ENCODE measurements at regions not wholly inside any gene's neighbourhood (a gene's known extent, or its start where the extent isn't known, plus 50 kb on each side); places are given as distances from the start of the nearest gene placed in this dataset.

DNA sequence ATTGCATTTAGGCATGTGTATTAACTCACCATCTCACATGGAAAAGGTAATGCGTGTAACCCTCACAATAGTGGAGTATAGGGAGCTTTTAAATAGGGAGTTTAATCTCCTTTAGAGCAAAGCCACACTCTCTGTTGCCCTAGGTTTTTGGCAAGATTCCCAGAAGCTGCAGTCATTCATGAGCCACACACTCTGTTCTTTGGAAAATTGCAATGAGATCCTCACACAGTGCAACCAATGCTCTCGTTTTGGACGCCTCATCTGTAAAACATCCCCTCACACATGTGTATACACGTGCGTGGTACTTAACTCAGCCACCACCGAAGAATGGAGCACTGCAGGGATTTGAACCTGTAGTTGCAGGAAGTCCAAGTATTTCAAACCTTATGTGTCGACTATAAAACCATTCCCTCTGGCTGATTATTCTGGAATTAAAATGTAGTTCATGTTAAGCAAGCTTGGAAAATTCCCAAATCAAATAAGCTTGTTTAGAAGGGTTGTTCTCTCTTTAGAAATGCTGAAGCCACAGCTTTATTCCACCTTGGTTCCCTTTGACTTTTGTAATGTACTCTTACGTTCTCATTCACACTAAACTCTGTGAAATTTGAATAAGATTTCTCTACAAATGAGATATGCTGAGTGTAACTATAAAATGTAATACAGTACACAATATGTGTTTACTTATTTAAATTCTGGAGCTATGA, 489.8 kb upstream of the MANEA start:
- no peak for DNase-seq
- TF ChIP-seq POLR2A (IDR thresholded peaks at IDR 0.05), result no peak
- TF ChIP-seq, protein P1, sequence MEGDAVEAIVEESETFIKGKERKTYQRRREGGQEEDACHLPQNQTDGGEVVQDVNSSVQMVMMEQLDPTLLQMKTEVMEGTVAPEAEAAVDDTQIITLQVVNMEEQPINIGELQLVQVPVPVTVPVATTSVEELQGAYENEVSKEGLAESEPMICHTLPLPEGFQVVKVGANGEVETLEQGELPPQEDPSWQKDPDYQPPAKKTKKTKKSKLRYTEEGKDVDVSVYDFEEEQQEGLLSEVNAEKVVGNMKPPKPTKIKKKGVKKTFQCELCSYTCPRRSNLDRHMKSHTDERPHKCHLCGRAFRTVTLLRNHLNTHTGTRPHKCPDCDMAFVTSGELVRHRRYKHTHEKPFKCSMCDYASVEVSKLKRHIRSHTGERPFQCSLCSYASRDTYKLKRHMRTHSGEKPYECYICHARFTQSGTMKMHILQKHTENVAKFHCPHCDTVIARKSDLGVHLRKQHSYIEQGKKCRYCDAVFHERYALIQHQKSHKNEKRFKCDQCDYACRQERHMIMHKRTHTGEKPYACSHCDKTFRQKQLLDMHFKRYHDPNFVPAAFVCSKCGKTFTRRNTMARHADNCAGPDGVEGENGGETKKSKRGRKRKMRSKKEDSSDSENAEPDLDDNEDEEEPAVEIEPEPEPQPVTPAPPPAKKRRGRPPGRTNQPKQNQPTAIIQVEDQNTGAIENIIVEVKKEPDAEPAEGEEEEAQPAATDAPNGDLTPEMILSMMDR (IDR thresholded peaks at IDR 0.05), result no peak

DNA sequence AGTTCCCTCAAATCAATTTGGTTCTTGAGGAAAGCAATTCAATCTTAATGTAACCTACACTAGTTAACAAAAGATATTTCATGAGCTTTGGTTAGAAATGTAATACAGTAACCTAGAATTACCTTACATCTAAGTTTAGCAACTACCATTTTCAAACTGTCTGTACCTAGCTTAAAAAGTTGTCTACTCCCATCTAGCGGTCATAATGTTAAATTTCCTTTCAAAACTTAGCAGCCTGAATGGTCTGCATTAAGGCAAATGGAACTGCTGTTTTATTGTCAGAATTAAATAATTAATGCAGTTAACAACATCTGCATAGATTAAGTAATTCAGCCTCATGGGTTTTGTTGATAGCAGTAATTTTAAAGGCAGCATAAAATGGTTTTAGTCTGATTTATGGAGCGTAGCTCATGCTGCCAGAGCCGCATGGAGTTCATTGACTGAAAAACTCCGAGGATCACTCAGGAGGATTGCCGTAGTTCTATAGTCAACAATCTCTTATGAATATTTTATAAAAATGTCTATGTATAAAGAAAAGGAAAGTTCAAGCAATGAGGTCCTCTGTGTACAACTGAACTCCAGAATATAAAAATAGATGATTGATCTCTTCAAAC, 485.4 kb upstream of the MANEA start:
- Histone ChIP-seq H3K36me3 (no peaks in the 10 kb centered on the region), H3K27ac (no peak overlapping the region), H3K27me3 (no peaks in the 10 kb centered on the region), H3K9me3 (no peaks in the 10 kb centered on the region), H3K4me1 (no peaks in the 10 kb centered on the region), H3K4me3 (no peak overlapping the region)
- no peak for DNase-seq
- TF ChIP-seq, protein P1 (IDR thresholded peaks at IDR 0.05), result peak in 4 of 6 experiments; percentile 11 to 51 (median 47)
- TF ChIP-seq POLR2A (IDR thresholded peaks at IDR 0.05), result no peak

More for the DNA sequence above, 489.8 kb upstream of the MANEA start:
- Histone ChIP-seq H3K4me3 (no peak overlapping the region), H3K36me3 (no peaks in the 10 kb centered on the region), H3K4me1 (no peaks in the 10 kb centered on the region), H3K27me3 (no peaks in the 10 kb centered on the region), H3K27ac (no peak overlapping the region), H3K9me3 (no peaks in the 10 kb centered on the region)

DNA sequence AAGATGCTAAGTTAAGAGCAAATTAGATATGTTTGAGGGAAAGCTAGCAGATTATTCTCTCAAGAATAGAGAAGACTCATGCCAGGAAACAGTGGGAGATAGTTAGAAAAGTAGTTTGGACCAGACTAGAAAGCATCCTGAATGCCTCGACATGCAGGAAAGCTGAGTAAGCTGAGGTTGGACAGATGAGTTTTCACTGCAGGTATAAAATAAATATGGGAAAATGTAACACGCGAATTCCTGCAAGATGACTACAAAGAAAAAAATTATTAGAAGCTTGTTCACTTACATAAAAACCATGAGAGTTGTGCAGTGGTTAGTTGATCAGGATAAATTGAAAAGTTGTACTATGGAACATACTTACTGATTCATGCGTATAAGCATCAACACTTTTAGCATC, 484.2 kb upstream of the MANEA start:
- DNase-seq, result no peak
- H3K4me3 ChIP-seq, result no peak overlapping the region
- TF ChIP-seq POLR2A (IDR thresholded peaks at IDR 0.05), result no peak
- TF ChIP-seq, protein P1 (IDR thresholded peaks at IDR 0.05), result no peak
- H3K27ac ChIP-seq, result no peak overlapping the region
- no peaks in the 10 kb centered on the region for H3K27me3 ChIP-seq
- no peaks in the 10 kb centered on the region for H3K36me3 ChIP-seq
- H3K9me3 ChIP-seq, result no peaks in the 10 kb centered on the region
- H3K4me1 ChIP-seq, result no peaks in the 10 kb centered on the region

DNA sequence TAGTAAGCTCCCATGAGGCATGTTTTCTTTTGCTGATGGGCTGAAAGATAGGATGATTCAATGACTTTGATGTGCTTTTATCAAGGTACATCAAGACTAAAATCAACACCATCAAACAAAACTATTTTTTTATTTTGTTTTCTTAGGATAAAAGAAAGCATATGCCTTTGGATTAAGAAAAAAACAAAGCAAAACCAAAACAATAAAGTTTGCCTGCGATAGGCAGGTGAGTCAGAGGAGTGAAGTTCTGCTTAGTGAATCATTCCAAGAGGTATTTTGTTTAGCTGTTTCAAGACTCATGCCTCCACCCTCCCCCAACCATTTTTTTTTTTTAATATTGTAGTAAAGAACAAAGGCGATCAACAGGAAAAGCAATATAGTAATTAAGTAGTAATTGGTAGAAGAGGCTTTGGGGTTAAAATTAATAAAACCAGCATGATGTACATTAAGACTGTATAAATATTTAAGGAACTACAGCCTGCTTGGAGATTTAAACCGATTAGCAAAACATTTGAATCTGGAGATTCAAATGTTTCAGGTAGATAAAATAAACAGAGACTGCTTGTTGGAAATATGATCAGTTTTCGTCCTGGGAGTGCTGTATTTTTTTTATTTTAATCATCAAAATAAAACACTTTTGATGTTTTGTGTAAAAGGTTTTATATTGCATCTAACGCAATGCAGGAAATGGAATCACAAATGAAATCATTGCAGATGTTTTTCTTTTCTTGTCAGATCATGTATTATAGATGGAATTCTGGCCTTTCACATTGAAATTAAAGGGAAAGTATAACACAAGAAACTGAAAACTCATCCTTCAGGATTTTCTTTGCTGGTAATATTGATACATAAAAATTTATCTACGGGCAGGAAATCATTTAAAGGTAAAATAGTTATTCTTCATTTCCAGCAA, 482.3 kb upstream of the MANEA start:
- Histone ChIP-seq H3K4me3 (no peak overlapping the region), H3K27me3 (no peaks in the 10 kb centered on the region), H3K4me1 (no peaks in the 10 kb centered on the region), H3K27ac (no peak overlapping the region), H3K36me3 (no peaks in the 10 kb centered on the region), H3K9me3 (no peaks in the 10 kb centered on the region)
- no peak for DNase-seq
- TF ChIP-seq, protein P1 (IDR thresholded peaks at IDR 0.05), result no peak
- no peak for TF ChIP-seq POLR2A (IDR thresholded peaks at IDR 0.05)

DNA sequence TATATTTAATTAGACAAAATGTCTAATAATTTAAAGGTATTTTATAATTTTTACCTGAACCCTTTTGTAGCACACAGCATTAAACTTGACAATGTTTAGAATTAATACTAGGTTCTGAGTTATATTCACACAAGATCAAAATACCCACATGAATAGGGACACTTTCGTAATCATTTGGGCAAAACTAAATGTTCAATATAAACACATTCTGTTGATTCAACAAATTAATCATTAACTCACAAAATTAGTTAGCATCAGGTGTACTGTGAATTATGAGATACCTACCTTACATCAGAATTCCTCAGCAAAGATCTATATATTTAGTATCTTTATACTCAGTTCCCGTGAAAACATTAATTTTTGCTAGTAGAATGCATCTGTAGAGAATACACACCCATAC, 481.5 kb upstream of the MANEA start:
- Histone ChIP-seq H3K9me3 (no peaks in the 10 kb centered on the region), H3K27ac (no peak overlapping the region), H3K4me1 (no peaks in the 10 kb centered on the region), H3K27me3 (no peaks in the 10 kb centered on the region), H3K36me3 (no peaks in the 10 kb centered on the region), H3K4me3 (no peak overlapping the region)
- no peak for DNase-seq
- TF ChIP-seq, protein P1 (IDR thresholded peaks at IDR 0.05), result no peak
- no peak for TF ChIP-seq POLR2A (IDR thresholded peaks at IDR 0.05)
